ENCODE measurements at regions not wholly inside any gene's neighbourhood (a gene's known extent, or its start where the extent isn't known, plus 50 kb on each side); places are given as distances from the start of the nearest gene placed in this dataset.

GRCh38 chr4:107219681-107220080, 183.6 kb upstream of the DKK2 start:
- TF ChIP-seq EZH2 (IDR thresholded peaks at IDR 0.05; ENCODE audit: borderline replicate concordance) (no peak), CTCF (IDR thresholded peaks at IDR 0.05; ENCODE audit: poor library complexity) (no peak), EZH2phosphoT487 (IDR thresholded peaks at IDR 0.05; ENCODE audit: low read depth, severe bottlenecking, unreplicated experiment) (no peak)

All from hepatocyte (in vitro differentiated cells).